GM20000 (cell line): ENCODE measurements at regions not wholly inside any gene's neighbourhood (a gene's known extent, or its start where the extent isn't known, plus 50 kb on each side); places are given as distances from the start of the nearest gene placed in this dataset.

Source experiments
- DNase-seq: peaks from one replicate; pipeline ENCODE4 v3.0.0; 2012; ENCODE audit warnings: low spot score
- CTCF ChIP-seq: IDR thresholded peaks from 2 replicates; pipeline ENCODE4 v1.5.1; 2012; ENCODE audit warnings: mild to moderate bottlenecking, control low read depth; ENCODE audit errors: extremely low read depth, missing control alignments

- no peak for DNase-seq
- TF ChIP-seq CTCF: no peak
These were observed 737.3 kb downstream of the BRINP1 start for GRCh38 chr9:118631956-118632355.

- DNase-seq: no peak
- TF ChIP-seq CTCF: no peak
These were observed 733.8 kb downstream of the BRINP1 start for GRCh38 chr9:118635416-118635815.

- no peak for DNase-seq
- TF ChIP-seq CTCF: no peak
These were observed 731.6 kb downstream of the BRINP1 start for GRCh38 chr9:118637681-118638080.

GRCh38 chr9:118640836-118641560, 728.2 kb downstream of the BRINP1 start:
- DNase-seq: no peak
- no peak for TF ChIP-seq CTCF

GRCh38 chr9:118643118-118643517, 726.1 kb downstream of the BRINP1 start:
- TF ChIP-seq CTCF: no peak

GRCh38 chr9:118644066-118644465, 725.2 kb downstream of the BRINP1 start:
- no peak for DNase-seq
- TF ChIP-seq CTCF: no peak

More at GRCh38 chr9:118643118-118643517, 726.1 kb downstream of the BRINP1 start:
- DNase-seq: no peak

- TF ChIP-seq CTCF: no peak
- DNase-seq: no peak
These were observed 721.9 kb downstream of the BRINP1 start for GRCh38 chr9:118647331-118647730.
